Embryonic facial prominence (tissue), 1 donor: ENCODE measurements at regions not wholly inside any gene's neighbourhood (a gene's known extent, or its start where the extent isn't known, plus 50 kb on each side); places are given as distances from the start of the nearest gene placed in this dataset.
"Not testable (repeated sequence)": the region's sequence is repeated elsewhere in the genome, so short reads cannot be mapped to it uniquely, and the experiment has no call there.

ENCODE experiments used
- DNase-seq: peaks from one replicate; pipeline ENCODE4 v3.0.0-alpha.2; 2016; ENCODE audit errors: extremely low spot score

- DNase-seq, result no peak
Measured at GRCh38 chr1:88341447-88341846, 342.6 kb upstream of the PKN2 start.

DNA sequence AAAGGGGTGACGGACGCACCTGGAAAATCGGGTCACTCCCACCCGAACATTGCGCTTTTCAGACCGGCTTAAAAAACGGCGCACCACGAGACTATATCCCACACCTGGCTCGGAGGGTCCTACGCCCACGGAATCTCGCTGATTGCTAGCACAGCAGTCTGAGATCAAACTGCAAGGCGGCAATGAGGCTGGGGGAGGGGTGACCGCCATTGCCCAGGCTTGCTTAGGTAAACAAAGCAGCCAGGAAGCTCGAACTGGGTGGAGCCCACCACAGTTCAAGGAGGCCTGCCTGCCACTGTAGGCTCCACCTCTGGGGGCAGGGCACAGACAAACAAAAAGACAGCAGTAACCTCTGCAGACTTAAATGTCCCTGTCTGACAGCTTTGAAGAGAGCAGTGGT, 342.0 kb upstream of the PKN2 start:
- not testable (repeated sequence) for DNase-seq

DNA sequence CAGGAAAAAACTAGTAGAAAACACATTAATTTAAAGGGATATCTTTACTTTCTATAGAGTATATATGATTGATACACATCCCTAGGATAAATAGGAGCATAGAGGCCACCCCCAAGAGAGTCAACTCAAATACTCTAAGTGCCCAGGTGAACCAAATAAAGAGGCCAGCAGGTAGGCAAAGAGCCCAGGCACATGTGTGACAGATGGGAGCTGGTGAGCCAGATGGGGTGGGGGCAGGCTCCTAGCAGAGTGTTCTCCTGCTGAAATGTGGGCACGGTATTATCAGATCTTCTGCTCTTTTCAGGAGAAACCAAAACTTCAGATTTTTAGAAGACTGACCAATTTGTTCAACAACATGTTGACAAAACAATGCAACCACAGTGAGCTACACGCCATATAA, 333.4 kb upstream of the PKN2 start:
- DNase-seq, result no peak

GRCh38 chr1:88351960-88352359, 332.1 kb upstream of the PKN2 start:
- no peak for DNase-seq

- DNase-seq, result no peak
Measured at GRCh38 chr1:88354256-88354655, 329.8 kb upstream of the PKN2 start.

- DNase-seq, result no peak
Measured at GRCh38 chr1:88357729-88358128, 326.3 kb upstream of the PKN2 start.

- DNase-seq, result no peak
Measured at GRCh38 chr1:88371436-88372023, 312.5 kb upstream of the PKN2 start.

- DNase-seq, result no peak
Measured at GRCh38 chr1:88375977-88376376, 308.1 kb upstream of the PKN2 start.

DNA sequence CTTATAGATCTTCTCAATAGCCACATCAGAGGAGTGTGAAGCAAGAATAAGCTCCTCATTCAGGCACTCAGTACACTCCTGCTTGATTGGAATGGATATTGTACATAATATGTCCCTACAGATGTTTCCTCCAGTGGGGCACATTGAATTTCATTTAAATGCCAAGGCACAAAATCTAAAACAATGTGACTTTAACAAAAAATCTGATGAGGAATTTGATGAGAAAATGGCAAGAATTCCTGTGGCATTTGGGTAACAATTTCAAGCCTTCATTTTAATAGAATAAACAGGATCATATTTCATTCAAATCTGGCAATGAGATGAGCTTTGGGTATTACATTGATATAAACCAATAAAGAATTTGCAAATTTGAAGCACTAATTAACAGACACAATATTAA, 307.7 kb upstream of the PKN2 start:
- no peak for DNase-seq

DNA sequence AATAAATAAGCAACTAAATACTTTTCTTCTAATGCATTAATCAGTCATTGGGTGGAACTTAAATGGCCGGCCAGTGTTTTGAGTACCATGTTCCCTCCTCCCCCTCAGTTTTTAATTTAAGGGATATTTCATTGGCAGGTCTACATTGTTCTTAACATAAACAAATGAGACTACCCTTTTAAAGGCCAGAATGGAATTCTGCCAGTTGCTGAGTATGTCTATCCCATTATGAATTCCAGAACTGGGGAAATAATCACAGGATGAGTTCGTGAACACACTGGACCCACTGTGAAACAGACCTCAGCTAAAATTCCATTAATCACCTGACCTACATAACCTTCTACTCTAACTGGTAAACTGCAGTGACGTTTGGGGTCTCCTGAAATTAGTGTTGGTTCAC, 305.5 kb upstream of the PKN2 start:
- no peak for DNase-seq

DNA sequence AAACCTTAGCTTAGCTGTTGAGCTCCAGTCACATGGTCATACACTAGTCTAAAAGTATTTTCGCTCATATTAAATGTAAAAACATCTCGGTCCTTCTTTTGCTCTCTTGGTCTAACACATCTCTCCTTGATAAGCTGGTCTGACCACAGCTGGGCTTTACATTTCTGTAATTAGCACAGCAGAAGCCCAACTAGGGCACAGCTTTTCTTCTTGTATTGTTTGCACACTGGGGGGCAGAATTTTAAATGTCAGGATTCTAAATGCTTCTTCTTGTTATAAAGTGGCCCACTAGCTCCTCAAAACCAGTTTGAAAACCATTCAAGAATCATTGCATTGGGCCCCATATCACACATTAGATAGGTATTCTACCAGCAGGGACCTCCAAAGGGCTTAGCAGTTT, 289.1 kb upstream of the PKN2 start:
- no peak for DNase-seq

GRCh38 chr1:88398338-88398737, 285.7 kb upstream of the PKN2 start:
- no peak for DNase-seq

GRCh38 chr1:88399690-88400089, 284.4 kb upstream of the PKN2 start:
- no peak for DNase-seq

DNA sequence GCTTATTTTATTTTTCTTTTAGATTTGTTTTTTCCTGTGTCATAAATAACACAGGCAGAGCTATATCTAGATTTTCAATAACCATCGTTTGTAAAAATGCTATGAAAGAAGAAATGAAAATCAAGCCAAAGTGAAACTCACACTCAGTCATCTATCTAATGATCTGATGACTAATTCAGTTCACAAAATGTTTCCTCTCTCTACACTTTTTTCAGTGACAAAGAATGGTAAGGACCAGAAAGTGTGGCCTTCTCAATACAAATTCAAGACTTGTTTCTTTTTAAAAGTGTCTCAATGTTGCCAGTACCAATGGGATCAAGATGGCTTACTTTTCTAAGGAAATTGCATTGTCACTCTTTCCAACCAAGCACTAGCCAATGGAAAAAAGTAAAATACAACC, 282.8 kb upstream of the PKN2 start:
- DNase-seq, result no peak

GRCh38 chr1:88404582-88404981, 279.5 kb upstream of the PKN2 start:
- no peak for DNase-seq

DNA sequence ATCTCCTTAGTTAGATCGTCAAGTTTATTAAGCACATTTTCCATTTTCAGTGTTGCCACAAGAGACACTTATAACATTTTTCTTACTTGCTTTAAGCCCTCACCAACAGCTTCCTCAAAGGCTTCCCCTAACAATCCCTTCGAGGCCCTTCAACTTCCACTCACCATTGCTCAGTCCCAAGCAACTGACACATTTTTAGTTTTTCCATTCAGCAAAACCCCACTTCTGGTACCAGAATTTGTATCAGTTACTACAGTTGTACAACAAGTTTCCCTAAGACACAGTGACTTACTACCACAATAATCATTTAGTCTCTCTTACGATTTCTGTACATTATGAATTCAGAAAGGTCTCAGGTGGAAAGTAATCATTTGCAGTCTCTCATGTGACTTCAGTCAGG, 276.8 kb upstream of the PKN2 start:
- DNase-seq, result no peak

GRCh38 chr1:88421997-88422396, 262.1 kb upstream of the PKN2 start:
- no peak for DNase-seq

GRCh38 chr1:88433556-88433955, 250.5 kb upstream of the PKN2 start:
- DNase-seq, result no peak

DNA sequence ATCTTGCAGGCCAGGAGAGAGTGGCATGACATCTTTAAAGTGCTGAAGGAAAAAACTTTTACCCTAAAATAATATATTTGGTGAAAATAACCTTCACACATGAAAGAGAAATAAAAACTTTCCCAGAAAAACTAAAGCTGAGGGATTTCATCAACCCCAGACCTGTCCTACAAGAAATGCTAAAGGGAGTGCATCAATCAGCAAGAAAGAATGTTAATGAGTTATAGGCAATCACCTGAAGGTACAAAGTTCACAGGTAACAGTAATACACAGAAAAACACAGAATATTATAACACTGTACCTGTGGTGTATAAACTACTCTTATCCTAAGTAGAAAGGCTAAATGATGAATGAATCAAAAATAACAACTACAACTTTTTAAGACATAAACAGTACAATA, 249.2 kb upstream of the PKN2 start:
- DNase-seq, result no peak

- no peak for DNase-seq
Measured at GRCh38 chr1:88441022-88441421, 243.1 kb upstream of the PKN2 start.

DNA sequence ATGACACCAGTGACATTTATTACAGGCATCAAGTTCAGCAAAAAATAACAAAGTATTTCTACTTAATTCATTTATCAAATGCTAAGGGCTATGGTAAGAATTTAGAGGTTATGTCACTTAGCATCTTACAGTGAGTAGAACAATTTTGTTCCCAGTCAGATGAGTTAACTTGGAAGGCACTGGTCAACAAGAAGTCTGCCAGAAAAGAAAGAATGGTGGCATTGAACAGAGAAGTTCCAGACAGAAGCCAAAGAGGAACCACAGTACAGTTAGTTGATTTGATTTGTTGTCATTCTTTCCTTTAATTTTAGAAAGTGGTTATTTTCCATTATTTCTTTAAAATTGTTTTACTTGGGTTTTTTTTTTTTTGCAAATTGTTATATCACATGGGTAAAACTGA, 232.2 kb upstream of the PKN2 start:
- DNase-seq, result no peak

DNA sequence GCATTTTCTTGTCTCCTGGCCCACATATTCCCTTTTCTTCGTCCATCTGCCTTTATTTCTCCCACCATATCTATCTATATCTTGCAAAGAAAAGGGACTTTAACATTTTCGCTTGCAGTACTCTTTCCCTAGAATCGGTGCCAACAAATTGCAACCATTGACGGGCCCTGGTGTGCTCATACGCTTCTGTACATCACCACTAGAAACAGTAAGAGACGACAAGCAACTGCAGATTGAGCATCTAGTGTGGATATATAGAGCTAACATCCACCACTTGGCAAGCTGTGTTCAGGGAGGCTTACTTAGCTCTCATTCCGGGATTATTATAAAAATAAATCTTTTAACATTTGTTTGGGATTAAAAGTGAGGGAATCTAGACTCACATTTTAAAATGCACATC, 230.8 kb upstream of the PKN2 start:
- no peak for DNase-seq

- no peak for DNase-seq
Measured at GRCh38 chr1:88454781-88455180, 229.3 kb upstream of the PKN2 start.

GRCh38 chr1:88455621-88456256, 228.3 kb upstream of the PKN2 start:
- no peak for DNase-seq
